ENCODE measurements at regions not wholly inside any gene's neighbourhood (a gene's known extent, or its start where the extent isn't known, plus 50 kb on each side); places are given as distances from the start of the nearest gene placed in this dataset.

DNA sequence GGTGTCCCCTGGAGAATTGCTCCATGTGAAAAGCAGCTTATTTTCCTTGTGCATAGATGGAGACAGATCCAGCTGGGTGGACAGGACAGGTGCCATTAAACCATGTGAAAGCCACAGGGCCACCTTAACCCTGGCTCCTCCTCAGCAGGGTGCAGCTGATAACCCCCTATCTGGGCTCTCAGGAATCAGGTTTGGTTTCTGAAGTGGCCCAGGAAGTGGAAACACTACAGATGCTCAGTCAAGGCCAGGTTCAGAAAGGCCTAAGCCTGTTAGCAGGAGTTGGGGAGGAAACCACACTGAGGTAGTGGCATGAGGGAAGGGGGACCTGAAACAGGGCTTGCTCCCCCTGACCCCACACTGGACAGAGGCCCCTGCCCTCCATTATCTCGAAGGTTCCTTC lies 217.0 kb downstream of the SPP2 start:
- FAIRE-seq (no peak), DNase-seq (ENCODE audit: insufficient read length, low spot score) (no peak)
- TF ChIP-seq POLR2A (IDR thresholded peaks at IDR 0.05; ENCODE audit: low read depth, low read length): no peak

DNA sequence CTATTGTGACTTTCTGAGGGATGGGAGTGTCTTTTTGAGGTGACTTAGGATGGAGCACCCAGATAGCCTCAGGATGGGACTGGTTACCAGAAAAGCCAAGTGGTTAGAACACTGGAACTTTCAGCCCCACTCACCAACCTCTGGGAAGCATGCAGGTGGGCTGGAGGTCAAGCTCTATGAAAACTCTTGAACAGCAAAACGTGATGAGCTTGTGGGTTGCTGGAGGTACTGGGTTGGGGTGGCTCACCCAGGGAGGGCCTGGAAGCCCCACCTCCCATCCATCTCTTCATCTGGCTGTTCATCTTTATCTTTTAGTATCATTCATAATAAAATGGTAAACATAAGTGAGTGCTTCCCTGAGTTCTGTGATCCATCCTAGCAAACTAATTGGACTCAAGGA lies 216.4 kb downstream of the SPP2 start:
- FAIRE-seq: no peak
- DNase-seq (ENCODE audit: insufficient read length, low spot score): no peak
- no peak for TF ChIP-seq POLR2A (IDR thresholded peaks at IDR 0.05; ENCODE audit: low read depth, low read length)

DNA sequence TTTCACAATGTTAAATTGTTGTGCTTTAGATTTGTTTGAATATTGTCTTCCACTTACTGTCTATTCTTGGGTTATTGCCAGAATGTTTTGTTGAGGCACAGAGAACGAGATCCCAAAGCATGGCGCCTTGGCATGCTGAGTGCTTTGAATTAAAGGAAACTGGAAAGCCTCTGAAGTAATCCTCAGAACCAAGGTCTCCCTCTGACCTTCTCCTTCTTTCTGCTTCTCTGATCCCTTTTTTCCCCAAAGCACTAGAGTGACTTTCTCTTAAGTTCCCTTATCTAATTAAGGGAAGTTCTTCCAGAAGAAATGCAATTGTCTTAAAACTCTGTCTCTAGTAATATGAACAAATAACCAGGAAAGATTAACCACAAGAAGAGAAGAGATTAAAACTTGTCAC lies 214.7 kb downstream of the SPP2 start:
- DNase-seq (ENCODE audit: insufficient read length, low spot score) (no peak), FAIRE-seq (no peak)
- TF ChIP-seq POLR2A (IDR thresholded peaks at IDR 0.05; ENCODE audit: low read depth, low read length): no peak

DNA sequence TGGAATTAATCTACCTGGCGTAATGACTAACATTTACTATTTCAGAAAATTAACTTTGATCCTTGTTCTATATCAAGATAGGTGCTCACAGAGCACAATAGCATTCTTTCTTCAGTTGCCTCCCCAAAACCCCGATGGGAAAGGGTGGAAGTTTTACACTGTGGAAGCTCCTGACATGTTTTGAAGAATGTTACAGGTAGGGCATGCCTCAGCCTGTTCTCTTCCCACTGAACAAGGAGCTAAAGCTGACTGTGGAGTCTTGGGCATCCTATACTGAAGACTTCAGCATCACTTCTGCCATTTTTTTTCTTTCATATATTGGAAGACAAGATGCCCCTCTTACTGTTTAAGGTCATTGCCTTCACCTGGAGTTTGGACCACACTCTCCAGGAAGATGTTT lies 211.2 kb downstream of the SPP2 start:
- DNase-seq (ENCODE audit: insufficient read length, low spot score): no peak
- no peak for FAIRE-seq
- no peak for TF ChIP-seq POLR2A (IDR thresholded peaks at IDR 0.05; ENCODE audit: low read depth, low read length)

DNA sequence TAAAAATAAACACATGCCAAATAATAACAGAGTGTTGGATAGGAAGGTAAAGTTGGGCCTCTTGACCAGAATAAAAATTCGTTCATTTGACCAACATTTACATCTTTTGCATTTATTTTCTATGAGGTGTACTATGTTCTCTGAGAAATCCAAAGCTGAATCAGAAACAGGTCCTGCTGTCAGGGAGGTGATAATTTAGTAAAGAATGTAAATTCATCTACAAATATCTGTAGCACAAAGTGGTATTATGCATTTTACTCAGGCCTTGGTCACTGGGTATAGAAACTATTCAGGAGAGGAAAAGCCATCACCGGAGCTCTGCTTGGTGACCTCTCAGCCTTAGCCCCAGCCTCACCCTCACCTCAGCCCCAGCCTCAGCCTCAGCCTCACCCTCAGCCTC lies 208.9 kb downstream of the SPP2 start:
- DNase-seq (ENCODE audit: insufficient read length, low spot score): no peak
- FAIRE-seq: no peak
- TF ChIP-seq POLR2A (IDR thresholded peaks at IDR 0.05; ENCODE audit: low read depth, low read length): no peak

DNA sequence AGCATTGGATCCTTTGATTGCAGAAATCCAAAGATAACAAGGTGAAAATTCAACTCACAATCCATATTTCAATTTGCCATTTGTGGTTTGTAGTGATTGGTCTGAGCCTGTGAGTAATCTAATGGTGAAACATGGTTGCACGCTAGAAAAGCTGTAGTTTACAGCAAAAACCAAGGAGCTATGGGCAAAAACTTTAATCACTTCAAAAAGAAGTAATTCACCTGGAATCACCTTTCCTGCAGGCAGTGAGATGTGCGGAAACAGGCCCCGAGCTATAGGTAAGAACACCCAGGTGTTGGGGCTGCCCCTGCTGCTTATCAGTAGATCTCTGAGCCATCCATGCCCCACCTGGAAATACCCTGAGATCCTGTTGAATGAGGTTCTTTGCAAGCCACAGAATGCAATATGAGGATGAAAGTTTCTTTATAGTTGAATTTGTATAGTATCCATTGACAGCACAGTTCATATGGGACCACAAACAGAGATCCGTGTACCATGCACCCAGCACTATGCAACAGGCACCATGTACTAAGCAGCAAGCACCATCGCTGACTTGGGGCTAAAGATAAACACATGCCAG lies 208.2 kb downstream of the SPP2 start:
- TF ChIP-seq POLR2A (IDR thresholded peaks at IDR 0.05; ENCODE audit: low read depth, low read length): no peak
- DNase-seq (ENCODE audit: insufficient read length, low spot score) (no peak), FAIRE-seq (peak; percentile 74)

DNA sequence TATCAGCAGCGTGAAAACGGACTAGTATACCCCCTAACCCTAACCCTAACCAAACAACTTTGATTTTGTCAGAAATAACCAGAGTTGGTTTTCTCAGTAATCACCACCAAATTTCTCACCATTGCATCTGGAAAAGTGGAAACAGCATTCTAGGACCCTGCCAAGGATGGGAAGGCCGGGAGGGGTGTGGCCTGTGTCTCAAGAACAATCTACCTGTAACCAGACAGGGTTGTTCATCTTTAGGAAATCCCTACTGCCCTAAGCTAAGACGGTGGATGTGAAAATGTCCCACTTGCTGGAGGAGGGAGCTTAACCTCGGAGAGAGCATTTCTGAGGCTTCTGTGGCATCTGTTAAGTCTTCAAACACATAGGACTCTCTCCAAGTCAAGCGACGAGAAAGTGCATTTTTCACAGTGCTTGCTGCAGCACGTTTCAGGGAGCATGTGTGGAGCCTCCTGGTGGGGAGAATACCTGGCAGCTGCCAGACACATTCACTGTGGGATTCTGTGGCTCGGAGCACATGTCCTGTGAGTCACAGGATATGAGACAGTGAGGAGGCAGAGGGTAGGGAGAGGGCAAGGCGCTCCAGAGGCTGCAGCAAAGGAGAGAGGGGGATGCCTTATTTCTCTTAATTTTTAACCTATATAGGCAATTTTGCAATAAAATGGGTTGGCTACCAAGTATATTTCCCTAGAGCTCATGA lies 207.5 kb downstream of the SPP2 start:
- no peak for TF ChIP-seq POLR2A (IDR thresholded peaks at IDR 0.05; ENCODE audit: low read depth, low read length)
- peak; percentile 91 for FAIRE-seq
- DNase-seq (ENCODE audit: insufficient read length, low spot score): peak; percentile 83

DNA sequence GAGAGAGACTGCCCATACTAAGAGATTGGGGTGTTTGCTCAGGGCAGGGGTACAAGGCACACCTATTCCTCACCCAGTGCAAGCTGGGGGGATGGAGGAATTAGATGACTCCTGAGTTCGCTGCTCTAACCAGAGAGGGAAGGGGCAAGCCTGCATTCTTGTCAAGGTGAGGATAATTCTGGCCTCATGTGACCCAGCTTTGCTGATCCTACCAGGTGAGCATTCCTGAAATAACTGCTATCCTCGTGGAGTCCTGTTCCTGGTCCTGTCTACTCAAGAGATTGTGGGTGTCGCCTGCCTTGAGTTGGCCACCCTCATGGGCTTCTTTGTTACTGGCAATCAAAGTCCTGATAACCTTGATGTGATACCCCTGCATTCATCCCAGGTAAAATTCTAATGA lies 206.0 kb downstream of the SPP2 start:
- DNase-seq (ENCODE audit: insufficient read length, low spot score): no peak
- FAIRE-seq: no peak
- TF ChIP-seq POLR2A (IDR thresholded peaks at IDR 0.05; ENCODE audit: low read depth, low read length): no peak

DNA sequence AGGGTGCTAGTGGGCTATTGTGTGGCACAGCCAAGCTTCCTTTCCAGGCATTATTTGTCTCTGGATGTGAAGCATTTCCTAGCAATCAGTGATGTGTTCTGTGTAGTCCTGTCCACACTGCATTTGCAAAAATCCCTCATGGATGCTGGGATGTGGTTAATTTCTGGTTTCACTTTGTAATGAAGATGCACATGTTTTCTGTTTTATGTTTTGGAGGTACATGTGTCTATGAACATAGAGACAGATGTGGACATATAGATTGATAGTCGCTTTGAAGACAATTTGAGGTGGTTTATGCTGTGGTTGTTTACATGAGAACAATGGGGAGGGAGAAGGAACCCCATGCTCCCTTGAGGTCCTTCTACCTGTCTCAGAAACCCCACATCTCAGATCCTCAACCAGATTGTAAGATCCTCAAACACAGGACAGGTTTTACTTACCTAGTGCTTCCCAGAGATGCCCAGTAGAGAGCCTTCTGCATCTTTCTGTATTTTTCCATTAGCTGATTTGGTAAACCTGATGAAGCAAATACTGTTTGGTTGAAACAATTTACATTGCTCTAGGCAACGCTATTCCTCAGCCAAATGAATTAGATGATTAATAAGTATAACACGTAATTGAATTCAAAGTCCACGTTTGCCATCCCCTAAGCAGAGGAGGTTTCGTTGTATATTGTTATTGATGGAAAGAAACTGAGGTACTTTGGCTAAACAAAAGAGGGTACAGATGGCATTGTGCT lies 204.4 kb downstream of the SPP2 start:
- FAIRE-seq (no peak), DNase-seq (ENCODE audit: insufficient read length, low spot score) (no peak)
- no peak for TF ChIP-seq POLR2A (IDR thresholded peaks at IDR 0.05; ENCODE audit: low read depth, low read length)

DNA sequence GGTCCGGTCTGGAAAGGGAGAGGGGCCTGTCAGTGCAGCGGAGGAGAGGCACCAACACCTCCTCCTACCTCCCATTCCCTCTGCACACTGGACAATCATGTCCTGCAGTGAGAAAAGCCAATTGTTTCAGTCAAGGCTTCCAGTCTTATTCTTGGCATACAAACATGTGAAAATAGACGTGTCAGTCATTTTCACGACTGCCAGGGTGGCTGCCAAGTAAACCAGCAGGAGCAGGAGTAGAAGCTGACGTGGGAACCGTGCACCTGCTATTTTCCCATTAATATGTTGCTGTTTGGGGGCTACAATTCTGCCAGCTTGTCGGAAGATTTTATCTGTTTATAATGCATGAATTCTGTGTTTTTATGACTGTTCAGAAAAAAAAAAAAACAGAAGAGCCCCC lies 202.3 kb downstream of the SPP2 start:
- DNase-seq (ENCODE audit: insufficient read length, low spot score) (no peak), FAIRE-seq (no peak)
- TF ChIP-seq POLR2A (IDR thresholded peaks at IDR 0.05; ENCODE audit: low read depth, low read length): no peak

DNA sequence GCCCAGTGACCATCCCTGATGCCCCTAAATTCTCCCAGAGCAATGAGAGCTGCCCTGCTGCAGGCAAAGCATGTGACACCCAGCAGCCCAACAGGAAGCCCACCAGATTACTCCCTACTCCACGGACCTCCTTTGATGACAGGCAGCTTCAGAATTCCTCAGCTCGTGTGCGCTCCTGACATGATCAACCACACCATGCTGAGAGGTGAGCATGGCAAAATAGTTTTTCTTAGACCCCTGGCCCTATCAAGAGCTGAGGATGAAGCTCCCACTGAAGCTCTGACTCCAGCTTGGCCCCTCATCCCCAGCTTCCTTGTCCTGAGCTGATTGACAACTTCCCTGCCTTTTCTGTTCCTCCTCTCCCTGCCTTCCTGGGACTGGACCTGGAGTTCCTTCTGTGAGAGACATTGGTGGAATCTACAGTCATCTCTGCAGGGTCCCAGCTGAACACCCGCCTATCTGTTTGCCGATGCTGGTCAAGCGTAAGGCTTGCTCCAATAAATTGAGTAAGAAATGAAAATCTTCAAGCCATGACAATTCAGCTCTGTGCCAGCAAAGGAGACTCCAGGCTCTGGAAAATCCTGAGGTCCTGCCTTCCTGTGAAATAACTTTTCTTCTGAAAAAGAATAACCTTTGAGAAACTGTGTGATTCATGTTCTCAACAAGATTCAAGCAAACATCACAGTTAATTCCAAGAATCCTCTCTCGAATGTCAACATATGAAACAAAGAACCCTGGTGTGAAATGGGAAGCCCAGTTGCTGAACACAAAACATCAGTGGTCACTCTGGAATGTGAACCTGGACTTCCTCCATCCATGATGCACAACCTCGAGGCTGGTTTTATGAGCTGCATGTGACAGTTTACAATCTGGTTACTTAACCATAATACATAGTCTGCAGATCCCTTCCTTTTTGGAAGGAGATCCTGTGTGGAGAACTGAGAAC lies 201.1 kb downstream of the SPP2 start:
- TF ChIP-seq POLR2A (IDR thresholded peaks at IDR 0.05; ENCODE audit: low read depth, low read length): no peak
- peak; percentile 60 for DNase-seq (ENCODE audit: insufficient read length, low spot score)
- peak; percentile 75 for FAIRE-seq

DNA sequence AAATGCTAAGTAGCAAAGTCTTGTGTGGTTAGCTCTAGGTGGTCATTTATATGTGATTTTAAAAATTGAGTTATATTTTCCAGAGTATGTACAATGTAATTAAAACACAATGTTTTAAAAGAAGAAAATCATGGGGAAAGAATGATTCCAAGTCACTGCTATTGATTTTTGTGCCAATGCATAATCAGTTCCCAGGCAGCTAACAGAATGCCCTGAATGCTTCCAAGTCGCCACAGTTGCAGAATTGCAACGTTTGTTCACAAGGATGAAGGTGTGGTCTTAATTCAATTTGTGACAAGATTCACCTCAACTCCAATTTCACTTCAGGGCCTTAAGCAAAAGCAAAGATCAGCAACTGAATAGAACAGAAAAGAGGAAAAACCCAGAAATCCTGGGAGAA lies 200.4 kb downstream of the SPP2 start:
- FAIRE-seq (no peak), DNase-seq (ENCODE audit: insufficient read length, low spot score) (no peak)
- TF ChIP-seq POLR2A (IDR thresholded peaks at IDR 0.05; ENCODE audit: low read depth, low read length): no peak

DNA sequence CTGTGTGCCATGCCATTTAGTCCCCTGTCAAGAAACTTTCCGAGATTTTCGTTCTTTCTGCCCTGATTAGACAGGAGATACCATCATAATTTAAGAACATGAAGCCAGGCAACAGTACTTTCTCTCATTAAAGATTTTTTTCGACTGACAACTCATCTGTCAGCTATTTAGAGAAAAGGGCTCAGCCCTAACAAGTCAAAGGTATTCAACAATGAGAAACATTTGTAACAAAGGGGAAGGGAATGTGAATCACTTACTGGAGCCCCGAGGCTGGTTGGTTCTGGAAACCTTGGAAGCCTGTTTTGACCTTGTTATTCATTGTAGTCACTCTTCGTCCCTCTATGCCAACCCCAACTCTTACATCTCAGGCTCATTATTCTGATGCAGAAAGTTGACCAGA lies 199.4 kb downstream of the SPP2 start:
- peak; percentile 75 for FAIRE-seq
- no peak for TF ChIP-seq POLR2A (IDR thresholded peaks at IDR 0.05; ENCODE audit: low read depth, low read length)
- DNase-seq (ENCODE audit: insufficient read length, low spot score): peak; percentile 52

All from H54 (cell line).